ENCODE measurements at regions not wholly inside any gene's neighbourhood (a gene's known extent, or its start where the extent isn't known, plus 50 kb on each side); places are given as distances from the start of the nearest gene placed in this dataset.

- intact Hi-C loops (cut with DNase I): no loop called here
- DNase-seq (ENCODE audit: low spot score) (no peak), ATAC-seq (no peak)
These were observed 59.8 kb upstream of the SOX1 start for GRCh38 chr13:112007191-112007590.

- ATAC-seq: no peak
- intact Hi-C loops (cut with DNase I): no loop called here
- no peak for DNase-seq (ENCODE audit: low spot score)
These were observed 56.2 kb upstream of the SOX1 start for GRCh38 chr13:112010714-112011113.

GRCh38 chr13:112012016-112012704 is 54.8 kb upstream of the SOX1 start:
- no peak for ATAC-seq
- intact Hi-C loops (cut with DNase I): no loop called here
- DNase-seq (ENCODE audit: low spot score): no peak

GRCh38 chr13:112012705-112013085 is 54.3 kb upstream of the SOX1 start:
- ATAC-seq: no peak
- no peak for DNase-seq (ENCODE audit: low spot score)
- intact Hi-C loops (cut with DNase I): no loop called here

- ATAC-seq (no peak), DNase-seq (ENCODE audit: low spot score) (no peak)
- intact Hi-C loops (cut with DNase I): no loop called here
These were observed 53.3 kb upstream of the SOX1 start for GRCh38 chr13:112013665-112014064.

GRCh38 chr13:112014857-112015256 is 52.1 kb upstream of the SOX1 start:
- DNase-seq (ENCODE audit: low spot score) (no peak), ATAC-seq (no peak)
- intact Hi-C loops (cut with DNase I): no loop called here

All from sciatic nerve (tissue), 2 donors.